ENCODE measurements at regions not wholly inside any gene's neighbourhood (a gene's known extent, or its start where the extent isn't known, plus 50 kb on each side); places are given as distances from the start of the nearest gene placed in this dataset.

DNA sequence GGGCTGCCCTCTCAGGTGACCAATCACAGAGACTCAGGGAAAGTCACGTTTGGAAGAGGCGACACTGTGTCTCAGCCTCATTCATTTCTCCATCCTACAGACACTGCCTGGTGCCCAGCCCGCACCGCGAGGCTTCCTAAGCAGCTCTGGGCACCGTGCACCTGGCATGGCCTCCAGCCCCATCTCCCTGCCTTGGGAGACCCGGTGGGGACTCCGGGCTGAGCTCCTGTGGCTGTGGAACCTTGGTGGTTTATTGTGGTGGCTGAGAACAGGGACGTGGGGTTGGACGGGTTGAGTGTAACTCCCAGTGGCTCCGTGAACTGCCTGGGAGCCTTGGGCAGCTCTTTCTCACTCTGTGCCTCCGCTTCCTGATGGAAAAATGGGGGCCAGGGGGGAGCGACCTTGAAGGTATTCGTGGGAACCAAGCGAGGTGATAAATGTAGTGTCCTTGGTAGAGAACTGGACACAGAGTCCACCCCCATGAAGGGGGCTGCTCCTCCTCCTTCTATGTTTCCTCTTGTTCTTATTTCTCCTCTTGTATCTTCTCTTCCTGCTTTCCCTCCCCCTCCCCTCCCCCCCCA, 215.4 kb downstream of the SEC14L1 start:
- FAIRE-seq (no peak), DNase-seq (ENCODE audit: extremely low spot score, insufficient read length, low read depth) (no peak)

DNA sequence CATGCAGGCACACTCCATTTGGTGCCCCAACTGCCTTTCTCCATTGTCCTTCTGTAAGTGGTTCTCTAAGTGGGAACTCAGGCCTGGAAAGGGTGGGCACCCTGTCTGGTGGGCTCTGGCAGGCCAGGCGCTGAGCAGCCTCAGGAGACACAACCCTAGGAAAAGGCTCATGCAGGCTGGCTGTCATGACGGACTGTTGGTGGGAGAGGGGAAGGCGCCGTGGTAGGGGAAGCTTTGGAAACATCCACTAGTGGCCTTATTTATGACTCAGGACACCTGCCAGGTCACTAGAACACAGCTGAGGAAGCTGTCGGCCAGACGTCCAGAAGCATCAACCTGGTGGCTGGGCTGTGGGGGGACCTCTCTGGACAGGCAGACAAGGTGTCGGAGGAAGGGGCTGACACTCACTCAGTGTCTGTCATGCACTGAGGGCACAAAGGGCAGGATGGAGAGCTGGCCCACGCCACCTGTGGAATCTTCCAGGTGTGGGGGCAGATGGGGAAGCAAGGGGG, 216.0 kb downstream of the SEC14L1 start:
- FAIRE-seq, result no peak
- no peak for DNase-seq (ENCODE audit: extremely low spot score, insufficient read length, low read depth)

DNA sequence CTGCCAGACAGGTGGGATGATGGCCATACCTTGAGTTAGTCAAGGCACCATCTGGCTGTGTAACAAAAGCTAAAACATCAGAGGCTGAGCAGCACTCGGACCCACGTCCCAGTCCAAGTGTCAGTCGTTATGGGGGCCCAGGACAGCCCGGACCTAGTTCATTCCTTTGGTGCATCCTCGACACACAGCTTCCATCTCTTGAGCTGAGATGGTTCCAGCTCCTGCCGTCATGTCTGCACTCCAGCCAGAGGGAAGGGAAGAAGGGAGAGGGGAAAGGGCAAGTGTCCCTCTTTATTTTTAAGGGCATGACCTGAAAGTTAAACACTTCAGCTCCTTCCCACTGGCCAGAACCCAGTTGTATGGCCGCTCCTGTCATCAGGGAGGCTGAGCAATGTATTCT, 218.0 kb downstream of the SEC14L1 start:
- FAIRE-seq, result no peak
- no peak for DNase-seq (ENCODE audit: extremely low spot score, insufficient read length, low read depth)

DNA sequence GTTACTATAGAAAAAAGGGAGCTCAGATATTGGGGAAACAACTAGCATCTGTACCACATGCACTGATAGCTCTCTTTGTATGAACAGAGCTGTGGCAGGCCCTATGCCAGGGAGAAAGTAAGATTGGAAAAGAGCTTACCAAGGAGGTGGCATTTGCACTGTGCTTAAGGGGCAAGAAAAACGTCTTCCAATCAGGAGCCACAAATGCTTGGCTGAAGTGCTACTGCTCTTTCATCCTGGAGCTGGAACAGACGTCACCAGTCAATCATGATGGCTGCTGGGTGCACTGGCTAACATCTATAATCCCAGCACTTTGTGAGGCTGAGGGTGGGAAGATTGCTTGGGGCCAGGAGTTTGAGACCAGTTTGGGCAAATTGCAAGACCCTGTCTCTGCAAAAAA, 218.5 kb downstream of the SEC14L1 start:
- DNase-seq (ENCODE audit: extremely low spot score, insufficient read length, low read depth) (no peak), FAIRE-seq (no peak)

DNA sequence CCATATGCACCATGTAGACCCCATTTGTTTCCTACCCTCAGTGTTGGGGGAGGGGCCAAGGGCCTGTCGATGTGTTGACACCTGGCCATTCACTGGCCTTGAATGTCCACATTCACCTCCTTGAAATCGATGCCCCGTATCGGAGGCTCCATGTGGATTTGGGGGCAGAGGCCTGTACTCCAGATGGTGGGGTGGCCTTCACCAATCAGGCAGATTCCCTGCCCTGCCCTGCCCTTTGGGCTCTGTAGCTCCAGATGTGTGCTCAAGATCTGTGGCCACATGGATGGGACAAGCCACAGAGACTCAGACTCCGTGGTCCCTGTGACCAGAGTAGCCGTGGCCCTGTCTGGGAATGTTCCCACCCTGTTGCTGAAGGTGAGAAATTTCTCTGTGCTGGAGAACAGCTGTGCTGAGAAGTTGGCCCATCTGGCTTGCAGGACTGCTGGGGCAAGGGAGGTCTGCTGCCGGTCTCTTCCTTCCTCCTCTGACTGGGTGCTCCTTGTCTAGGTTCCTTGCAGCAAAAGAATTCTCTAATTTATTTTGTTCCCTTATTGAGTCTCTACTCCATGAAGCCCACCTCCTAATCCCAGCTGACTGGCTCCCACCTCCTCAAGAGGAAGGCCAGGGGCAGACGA, 221.3 kb downstream of the SEC14L1 start:
- no peak for FAIRE-seq
- no peak for DNase-seq (ENCODE audit: extremely low spot score, insufficient read length, low read depth)

DNA sequence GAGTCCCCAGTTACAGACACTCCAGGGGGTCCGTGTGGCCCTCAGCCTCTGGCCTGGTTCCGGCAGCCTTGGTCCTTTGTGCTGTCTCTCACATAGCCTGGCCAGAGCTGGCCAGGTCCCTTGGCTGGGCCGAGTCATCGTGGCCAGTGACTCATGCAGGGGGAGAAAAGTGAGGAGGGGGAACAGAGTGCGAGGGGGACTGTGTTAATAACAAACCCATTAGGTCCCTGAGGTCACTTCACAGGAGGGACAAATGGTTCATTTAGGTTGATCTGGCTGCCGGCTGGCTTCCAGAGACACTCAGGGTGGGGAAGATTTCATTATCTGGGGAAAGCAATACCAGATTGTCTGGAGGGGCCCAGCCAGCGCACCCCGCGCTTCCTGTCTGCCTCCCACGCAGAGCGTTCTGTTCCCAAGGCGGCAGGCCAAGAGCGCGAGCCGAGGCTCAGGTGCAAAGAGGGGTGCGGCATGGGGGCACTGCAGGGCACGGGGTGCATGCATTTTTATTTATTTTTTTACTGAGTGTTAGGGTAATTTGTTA, 223.1 kb downstream of the SEC14L1 start:
- DNase-seq (ENCODE audit: extremely low spot score, insufficient read length, low read depth), result no peak
- no peak for FAIRE-seq

DNA sequence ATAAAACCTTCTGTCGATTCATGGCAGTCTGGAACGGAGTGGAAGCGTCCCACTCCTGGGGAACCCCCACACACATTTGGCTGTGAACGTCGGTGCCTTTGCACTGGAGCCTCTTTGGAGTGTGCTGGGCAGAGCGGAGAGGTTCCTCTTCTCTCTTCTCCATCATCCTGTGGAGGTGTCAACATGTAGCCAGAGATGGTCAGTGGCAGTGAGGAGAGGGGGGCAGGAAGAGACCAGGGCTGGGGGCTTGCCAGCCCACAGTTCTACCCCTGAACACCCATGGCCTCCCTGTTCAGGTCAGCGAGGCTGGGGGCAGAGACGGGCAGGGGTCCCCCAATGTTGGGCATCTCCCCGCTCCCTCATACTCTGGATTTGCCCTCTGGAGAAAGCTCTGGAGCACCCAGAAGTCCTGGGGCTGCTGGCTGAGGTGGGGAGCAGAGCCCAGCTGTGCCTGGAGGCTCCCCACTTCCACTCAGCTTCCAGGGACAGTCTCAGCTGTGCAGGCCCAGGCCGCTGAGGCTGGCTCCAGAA, 223.7 kb downstream of the SEC14L1 start:
- no peak for DNase-seq (ENCODE audit: extremely low spot score, insufficient read length, low read depth)
- no peak for FAIRE-seq

DNA sequence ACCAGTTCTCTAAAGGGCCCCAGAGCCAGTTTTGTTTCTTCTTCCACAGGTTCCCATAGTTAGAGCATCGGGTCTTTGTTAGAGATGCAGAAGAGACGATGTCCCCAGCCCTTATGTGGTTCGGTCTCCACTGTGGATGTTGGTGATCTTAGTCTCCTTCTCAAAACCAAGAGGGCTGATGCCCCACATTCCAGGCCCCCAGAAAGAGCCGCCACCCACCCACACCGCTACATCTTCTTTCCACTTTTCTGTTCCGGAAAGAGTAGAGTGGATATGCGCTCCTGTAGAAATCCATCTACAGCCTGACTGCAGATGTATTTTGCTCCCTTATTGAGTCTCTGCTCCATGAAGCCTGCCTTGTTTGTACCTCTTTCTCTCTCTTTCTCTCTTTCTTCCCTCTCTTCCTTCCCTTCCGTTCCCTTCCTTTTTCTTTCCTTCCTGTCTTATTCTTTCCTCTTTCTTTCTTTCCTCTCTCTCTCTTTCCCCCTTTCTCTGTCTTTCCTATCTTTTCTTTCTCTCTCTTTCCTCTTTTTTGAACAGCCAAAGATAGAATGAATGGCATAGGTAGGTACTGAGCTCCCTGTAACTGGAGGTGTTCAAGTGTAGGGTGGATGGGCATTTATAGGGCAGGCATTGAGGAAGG, 224.3 kb downstream of the SEC14L1 start:
- no peak for FAIRE-seq

DNA sequence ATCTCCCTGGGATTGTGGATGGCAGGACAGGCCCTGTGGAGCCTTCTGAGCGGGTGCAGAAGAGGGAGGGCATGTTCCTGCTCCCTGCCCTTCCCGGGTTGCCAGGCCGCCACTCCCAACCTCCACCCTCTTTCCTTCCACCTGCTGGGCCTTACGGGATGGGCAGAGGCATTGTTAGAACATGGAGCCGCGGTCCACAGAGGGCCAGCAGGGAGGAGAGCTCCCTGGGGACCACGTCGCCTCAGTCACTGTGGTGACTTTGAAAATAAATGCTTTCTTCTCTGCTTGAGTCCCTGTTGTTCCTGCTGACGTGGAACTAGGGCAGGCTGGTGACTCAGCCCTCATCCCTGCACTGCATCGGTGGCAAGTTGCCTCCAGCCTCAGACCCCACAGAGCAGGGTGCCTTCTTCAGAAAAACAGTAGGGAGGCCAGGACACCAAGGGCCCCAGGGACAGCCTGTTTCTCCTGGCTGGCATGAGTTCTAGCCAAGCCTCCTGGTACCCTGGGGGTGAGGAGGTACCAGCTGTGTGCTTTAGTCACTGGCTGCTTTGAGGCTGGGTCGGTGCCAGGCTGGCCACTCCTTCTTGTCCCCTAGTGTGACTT, 224.9 kb downstream of the SEC14L1 start:
- FAIRE-seq, result no peak
- DNase-seq (ENCODE audit: extremely low spot score, insufficient read length, low read depth), result no peak

More for the DNA sequence above, 224.3 kb downstream of the SEC14L1 start:
- no peak for DNase-seq (ENCODE audit: extremely low spot score, insufficient read length, low read depth)

DNA sequence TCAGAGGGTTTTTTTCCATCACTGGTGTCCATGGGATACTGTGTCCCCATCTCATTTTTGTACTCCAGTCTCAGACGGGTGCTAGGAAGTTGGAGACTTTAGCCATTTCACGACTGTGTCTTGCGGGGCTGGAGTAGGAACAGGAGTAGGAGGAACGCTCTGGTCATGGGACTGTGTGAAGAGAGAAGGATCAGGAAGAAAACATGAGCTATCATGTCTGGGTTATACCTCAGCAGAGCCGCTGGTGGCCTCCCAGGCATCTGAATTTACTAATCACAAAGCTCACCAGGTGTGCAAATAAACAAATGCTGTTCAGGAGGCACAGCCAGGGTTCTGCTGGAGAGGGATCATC, 225.4 kb downstream of the SEC14L1 start:
- no peak for DNase-seq (ENCODE audit: extremely low spot score, insufficient read length, low read depth)
- no peak for FAIRE-seq

DNA sequence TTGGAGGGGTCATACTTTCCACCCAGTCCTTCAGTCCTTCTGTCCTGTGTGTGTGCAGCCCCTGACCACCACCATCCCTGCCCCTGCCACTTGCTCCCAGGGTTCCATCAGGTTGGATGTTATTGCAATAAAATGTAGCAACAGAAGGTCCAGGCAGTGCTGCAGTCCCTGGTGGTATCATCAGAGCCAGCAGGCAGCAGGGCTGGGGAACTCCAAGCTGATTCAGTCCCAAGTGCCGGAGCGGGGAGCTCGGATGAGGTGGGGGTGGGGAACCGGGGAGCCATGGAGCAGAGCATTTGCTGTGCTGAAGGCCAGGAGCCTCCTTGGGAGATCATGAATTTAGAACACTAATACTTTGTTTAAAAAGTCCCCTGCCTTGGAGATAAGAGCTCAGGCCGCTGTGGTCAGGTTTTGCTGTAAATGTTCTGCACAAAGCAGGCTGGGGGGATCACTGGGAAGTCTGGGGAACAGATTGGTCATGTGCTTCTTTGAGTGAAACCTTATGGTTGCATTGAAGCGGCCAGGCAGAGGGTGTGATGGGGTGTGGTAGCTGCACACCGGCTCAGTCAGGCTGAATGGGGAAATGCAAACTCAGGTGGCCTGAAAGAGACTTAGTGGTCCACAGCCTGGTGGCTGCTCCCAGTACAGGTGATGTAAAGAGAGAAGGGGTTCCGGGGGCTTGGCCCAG, 225.9 kb downstream of the SEC14L1 start:
- FAIRE-seq (peak; percentile 78), DNase-seq (ENCODE audit: extremely low spot score, insufficient read length, low read depth) (no peak)

DNA sequence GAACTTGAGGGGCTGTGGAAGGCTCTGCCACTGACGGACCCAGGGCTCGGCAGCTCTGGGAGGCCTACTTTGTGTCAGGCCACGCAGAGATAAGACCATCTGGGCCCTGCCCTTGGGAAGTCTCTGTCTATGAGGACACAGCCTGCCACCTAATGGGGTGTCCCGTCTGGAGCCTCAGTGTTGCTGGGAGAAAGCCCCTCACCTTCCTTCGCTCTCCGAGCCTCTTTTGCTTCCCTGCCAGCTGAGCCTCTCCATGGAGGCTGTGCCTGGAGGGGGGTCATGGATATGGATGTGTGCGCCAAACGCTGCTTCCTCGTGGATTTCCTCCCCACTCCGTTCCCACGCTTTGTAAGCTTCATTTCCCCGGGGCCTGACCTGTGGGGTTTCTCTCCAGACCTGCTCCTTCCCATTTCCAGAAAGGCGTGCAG, 228.8 kb downstream of the SEC14L1 start:
- DNase-seq (ENCODE audit: extremely low spot score, insufficient read length, low read depth) (no peak), FAIRE-seq (no peak)

DNA sequence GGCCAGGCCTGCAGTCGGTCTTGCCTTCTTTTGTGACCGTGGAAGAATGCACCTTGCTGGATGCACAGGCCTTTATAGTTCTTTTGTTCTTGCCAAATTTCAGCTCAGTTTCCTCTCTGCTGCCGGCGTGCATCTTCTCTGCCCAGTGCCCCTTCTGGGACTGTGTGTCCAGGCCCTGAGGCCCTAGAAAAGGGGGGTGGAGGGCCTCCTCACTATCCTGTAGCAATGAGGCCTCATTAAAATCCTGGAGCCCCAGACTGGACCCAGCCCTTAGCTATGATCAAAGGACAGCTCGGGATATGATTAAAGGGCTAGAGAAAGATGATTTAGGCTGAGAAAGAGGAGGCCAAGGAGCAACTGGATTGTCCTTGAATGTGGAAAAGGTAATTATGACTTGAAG, 229.8 kb downstream of the SEC14L1 start:
- DNase-seq (ENCODE audit: extremely low spot score, insufficient read length, low read depth), result no peak
- no peak for FAIRE-seq

DNA sequence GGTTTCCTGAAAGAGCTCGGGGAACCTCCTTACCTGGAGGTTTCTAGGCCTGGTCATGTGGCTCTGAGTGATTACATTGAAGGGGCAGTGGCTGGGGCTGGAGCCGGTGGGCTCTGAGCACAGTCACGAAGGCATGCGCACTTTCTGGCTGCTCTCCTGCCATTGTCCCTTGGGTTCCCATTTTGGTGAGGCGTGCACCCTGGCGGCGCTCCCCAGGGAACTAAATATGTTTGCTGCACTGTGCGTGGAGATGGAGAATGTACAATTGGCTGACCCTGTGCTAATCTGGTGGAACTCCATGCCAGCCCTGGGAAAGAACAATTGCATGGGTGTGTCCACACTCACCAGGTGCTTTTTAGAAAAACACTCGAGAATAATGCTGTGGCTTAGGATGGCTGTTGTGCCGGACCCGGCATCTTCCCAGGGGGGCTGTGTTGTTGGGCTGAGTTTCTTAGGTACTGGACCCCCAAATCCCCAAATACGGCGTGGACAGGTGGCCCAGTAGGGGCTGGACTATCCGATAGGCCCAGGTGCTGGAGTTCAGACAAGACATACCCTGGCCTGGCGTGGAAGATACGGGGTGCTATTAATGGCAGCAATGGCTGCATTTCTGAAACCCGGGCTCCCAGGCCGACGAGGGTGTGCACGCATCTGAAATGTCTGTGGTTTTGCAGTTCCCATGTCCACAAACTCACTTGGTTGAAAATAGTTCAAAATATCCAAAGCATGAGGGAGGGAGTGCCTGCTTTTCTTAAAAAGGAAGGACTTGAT, 230.5 kb downstream of the SEC14L1 start:
- DNase-seq (ENCODE audit: extremely low spot score, insufficient read length, low read depth) (no peak), FAIRE-seq (no peak)

DNA sequence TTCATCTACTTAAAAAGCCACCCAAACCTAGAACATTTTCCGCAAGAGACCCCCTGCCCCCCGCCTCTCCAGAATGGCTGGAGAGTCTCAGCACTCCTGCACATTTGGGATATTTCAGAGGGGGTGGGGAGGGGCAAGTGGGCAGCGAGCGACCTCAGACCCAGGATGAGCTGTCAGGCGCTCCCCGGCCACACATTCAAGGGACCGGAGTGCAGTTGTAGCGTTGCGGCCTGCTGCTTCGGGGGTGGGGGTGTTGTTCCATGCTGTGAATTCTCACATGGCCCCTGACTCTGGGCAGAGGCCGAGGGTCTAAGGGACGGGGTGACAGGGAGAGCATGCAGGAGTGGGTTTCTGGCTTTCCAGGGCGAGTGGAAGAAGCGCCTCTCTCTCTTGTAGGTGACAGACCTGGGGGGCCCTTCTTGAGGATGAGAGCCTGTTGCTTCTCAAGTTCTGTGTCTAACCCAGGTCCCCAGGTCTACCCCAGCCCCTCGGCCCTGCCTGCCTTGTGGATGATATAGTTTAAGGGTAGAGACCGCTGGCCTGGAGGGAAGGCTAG, 231.2 kb downstream of the SEC14L1 start:
- DNase-seq (ENCODE audit: extremely low spot score, insufficient read length, low read depth) (no peak), FAIRE-seq (no peak)

DNA sequence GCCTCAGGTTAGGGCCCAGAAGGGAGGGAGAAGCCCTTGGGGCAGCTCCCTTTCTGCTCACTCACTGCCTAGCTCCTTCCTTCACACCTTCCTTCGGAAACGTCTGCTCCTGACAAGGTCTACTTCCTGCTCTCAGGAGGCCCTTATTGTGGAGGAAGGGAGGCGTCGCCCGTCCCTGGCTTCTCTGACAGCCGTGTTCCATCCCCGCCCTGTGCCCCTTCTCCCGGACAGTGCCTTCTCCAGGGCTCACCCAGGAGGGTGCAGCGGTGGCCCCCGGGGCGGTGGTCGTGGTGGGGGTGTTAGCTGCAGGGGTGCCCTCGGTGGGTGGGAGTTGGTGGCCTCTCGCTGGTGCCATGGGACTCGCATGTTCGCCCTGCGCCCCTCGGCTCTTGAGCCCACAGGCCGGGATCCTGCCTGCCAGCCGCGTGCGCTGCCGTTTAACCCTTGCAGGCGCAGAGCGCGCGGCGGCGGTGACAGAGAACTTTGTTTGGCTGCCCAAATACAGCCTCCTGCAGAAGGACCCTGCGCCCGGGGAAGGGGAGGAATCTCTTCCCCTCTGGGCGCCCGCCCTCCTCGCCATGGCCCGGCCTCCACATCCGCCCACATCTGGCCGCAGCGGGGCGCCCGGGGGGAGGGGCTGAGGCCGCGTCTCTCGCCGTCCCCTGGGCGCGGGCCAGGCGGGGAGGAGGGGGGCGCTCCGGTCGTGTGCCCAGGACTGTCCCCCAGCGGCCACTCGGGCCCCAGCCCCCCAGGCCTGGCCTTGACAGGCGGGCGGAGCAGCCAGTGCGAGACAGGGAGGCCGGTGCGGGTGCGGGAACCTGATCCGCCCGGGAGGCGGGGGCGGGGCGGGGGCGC, 231.9 kb downstream of the SEC14L1 start:
- FAIRE-seq, result peak; percentile 61

DNA sequence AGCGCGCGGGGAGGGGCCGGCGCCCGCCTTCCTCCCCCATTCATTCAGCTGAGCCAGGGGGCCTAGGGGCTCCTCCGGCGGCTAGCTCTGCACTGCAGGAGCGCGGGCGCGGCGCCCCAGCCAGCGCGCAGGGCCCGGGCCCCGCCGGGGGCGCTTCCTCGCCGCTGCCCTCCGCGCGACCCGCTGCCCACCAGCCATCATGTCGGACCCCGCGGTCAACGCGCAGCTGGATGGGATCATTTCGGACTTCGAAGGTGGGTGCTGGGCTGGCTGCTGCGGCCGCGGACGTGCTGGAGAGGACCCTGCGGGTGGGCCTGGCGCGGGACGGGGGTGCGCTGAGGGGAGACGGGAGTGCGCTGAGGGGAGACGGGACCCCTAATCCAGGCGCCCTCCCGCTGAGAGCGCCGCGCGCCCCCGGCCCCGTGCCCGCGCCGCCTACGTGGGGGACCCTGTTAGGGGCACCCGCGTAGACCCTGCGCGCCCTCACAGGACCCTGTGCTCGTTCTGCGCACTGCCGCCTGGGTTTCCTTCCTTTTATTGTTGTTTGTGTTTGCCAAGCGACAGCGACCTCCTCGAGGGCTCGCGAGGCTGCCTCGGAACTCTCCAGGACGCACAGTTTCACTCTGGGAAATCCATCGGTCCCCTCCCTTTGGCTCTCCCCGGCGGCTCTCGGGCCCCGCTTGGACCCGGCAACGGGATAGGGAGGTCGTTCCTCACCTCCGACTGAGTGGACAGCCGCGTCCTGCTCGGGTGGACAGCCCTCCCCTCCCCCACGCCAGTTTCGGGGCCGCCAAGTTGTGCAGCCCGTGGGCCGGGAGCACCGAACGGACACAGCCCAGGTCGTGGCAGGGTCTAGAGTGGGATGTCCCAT, 232.8 kb downstream of the SEC14L1 start:
- DNase-seq (ENCODE audit: extremely low spot score, insufficient read length, low read depth) (no peak), FAIRE-seq (no peak)

More for the DNA sequence above, 231.9 kb downstream of the SEC14L1 start:
- DNase-seq (ENCODE audit: extremely low spot score, insufficient read length, low read depth), result peak; percentile 75
